ENCODE measurements at regions not wholly inside any gene's neighbourhood (a gene's known extent, or its start where the extent isn't known, plus 50 kb on each side); places are given as distances from the start of the nearest gene placed in this dataset.

- H3K9me3 ChIP-seq, result no peaks in the 10 kb centered on the region
- DNase-seq (ENCODE audit: low spot score in 2 of 2), result no peak
- intact Hi-C loops (cut with DNase I), result no loop called here
- H3K27me3 ChIP-seq, result no peaks in the 10 kb centered on the region
- H3K36me3 ChIP-seq, result no peaks in the 10 kb centered on the region
- no peak overlapping the region for H3K27ac ChIP-seq
- no peaks in the 10 kb centered on the region for H3K4me1 ChIP-seq
- H3K4me3 ChIP-seq, result no peak overlapping the region
- no peak for TF ChIP-seq CTCF (IDR thresholded peaks at IDR 0.05)
Measured at GRCh38 chr4:159520074-159520473, 417.2 kb downstream of the RAPGEF2 start.

GRCh38 chr4:159526172-159526571 is 423.3 kb downstream of the RAPGEF2 start:
- Histone ChIP-seq H3K9me3 (no peaks in the 10 kb centered on the region), H3K4me3 (no peak overlapping the region), H3K27me3 (no peaks in the 10 kb centered on the region), H3K27ac (no peak overlapping the region), H3K36me3 (no peaks in the 10 kb centered on the region), H3K4me1 (no peaks in the 10 kb centered on the region)
- no peak for TF ChIP-seq CTCF (IDR thresholded peaks at IDR 0.05)
- no peak for DNase-seq (ENCODE audit: low spot score in 2 of 2)
- intact Hi-C loops (cut with DNase I), result no loop called here

- no peak for DNase-seq (ENCODE audit: low spot score in 2 of 2)
- H3K4me1 ChIP-seq, result no peaks in the 10 kb centered on the region
- no peak for TF ChIP-seq CTCF (IDR thresholded peaks at IDR 0.05)
- H3K4me3 ChIP-seq, result no peak overlapping the region
- H3K36me3 ChIP-seq, result no peaks in the 10 kb centered on the region
- intact Hi-C loops (cut with DNase I), result no loop called here
- peaks cover 0 to 7% of the 10 kb centered on the region in 2 donors for H3K9me3 ChIP-seq
- no peaks in the 10 kb centered on the region for H3K27me3 ChIP-seq
- no peak overlapping the region for H3K27ac ChIP-seq
Measured at GRCh38 chr4:159534655-159535054, 431.8 kb downstream of the RAPGEF2 start.

- Histone ChIP-seq H3K27me3 (no peaks in the 10 kb centered on the region), H3K4me1 (no peaks in the 10 kb centered on the region), H3K4me3 (no peak overlapping the region), H3K9me3 (peaks cover 0 to 7% of the 10 kb centered on the region in 2 donors), H3K36me3 (no peaks in the 10 kb centered on the region), H3K27ac (no peak overlapping the region)
- DNase-seq (ENCODE audit: low spot score in 2 of 2), result no peak
- intact Hi-C loops (cut with DNase I), result no loop called here
- TF ChIP-seq CTCF (IDR thresholded peaks at IDR 0.05), result no peak
Measured at GRCh38 chr4:159538556-159538955, 435.7 kb downstream of the RAPGEF2 start.

- H3K27ac ChIP-seq, result no peak overlapping the region
- no peaks in the 10 kb centered on the region for H3K36me3 ChIP-seq
- no peaks in the 10 kb centered on the region for H3K4me1 ChIP-seq
- no peak overlapping the region for H3K4me3 ChIP-seq
- DNase-seq (ENCODE audit: low spot score in 2 of 2), result no peak
- H3K9me3 ChIP-seq, result peaks cover 0 to 7% of the 10 kb centered on the region in 2 donors
- intact Hi-C loops (cut with DNase I), result no loop called here
- H3K27me3 ChIP-seq, result no peaks in the 10 kb centered on the region
- no peak for TF ChIP-seq CTCF (IDR thresholded peaks at IDR 0.05)
Measured at GRCh38 chr4:159540038-159540437, 437.2 kb downstream of the RAPGEF2 start.

- H3K27ac ChIP-seq, result no peak overlapping the region
- TF ChIP-seq CTCF (IDR thresholded peaks at IDR 0.05), result no peak
- H3K4me1 ChIP-seq, result no peaks in the 10 kb centered on the region
- no peak for DNase-seq (ENCODE audit: low spot score in 2 of 2)
- no peaks in the 10 kb centered on the region for H3K36me3 ChIP-seq
- H3K27me3 ChIP-seq, result no peaks in the 10 kb centered on the region
- peaks cover 0 to 6% of the 10 kb centered on the region in 2 donors for H3K9me3 ChIP-seq
- intact Hi-C loops (cut with DNase I), result no loop called here
- H3K4me3 ChIP-seq, result no peak overlapping the region
Measured at GRCh38 chr4:159540501-159540900, 437.6 kb downstream of the RAPGEF2 start.

Data from ascending aorta (tissue), 2 donors.